ENCODE measurements at regions not wholly inside any gene's neighbourhood (a gene's known extent, or its start where the extent isn't known, plus 50 kb on each side); places are given as distances from the start of the nearest gene placed in this dataset.

DNA sequence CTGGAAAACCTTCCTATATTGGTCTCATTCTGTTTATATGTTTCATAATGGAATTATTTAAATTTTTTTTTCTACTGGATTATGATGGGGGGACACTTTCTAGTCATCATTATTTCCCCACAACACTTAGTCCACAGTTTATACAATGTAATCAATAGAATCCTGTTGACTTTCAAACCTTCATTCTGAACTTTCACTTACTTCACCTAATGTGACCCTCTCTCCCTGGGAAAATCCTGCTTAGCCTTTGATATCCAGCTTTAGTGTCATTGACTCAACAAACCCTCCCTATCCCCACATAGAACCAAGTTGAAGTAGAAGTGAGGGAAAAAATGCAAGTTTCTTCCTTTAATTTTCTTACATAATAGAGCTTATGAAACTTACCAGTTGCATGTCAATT, 666.0 kb downstream of the MECOM start:
- no peak for TF ChIP-seq PBX3 (IDR thresholded peaks at IDR 0.05)
- TF ChIP-seq MAX (IDR thresholded peaks at IDR 0.05; ENCODE audit: low read depth), result no peak

All from SK-N-SH (cell line).